ENCODE measurements at regions not wholly inside any gene's neighbourhood (a gene's known extent, or its start where the extent isn't known, plus 50 kb on each side); places are given as distances from the start of the nearest gene placed in this dataset.
A peak's percentile ranks its signal among the peaks of the same experiment; 100 is the strongest.

DNA sequence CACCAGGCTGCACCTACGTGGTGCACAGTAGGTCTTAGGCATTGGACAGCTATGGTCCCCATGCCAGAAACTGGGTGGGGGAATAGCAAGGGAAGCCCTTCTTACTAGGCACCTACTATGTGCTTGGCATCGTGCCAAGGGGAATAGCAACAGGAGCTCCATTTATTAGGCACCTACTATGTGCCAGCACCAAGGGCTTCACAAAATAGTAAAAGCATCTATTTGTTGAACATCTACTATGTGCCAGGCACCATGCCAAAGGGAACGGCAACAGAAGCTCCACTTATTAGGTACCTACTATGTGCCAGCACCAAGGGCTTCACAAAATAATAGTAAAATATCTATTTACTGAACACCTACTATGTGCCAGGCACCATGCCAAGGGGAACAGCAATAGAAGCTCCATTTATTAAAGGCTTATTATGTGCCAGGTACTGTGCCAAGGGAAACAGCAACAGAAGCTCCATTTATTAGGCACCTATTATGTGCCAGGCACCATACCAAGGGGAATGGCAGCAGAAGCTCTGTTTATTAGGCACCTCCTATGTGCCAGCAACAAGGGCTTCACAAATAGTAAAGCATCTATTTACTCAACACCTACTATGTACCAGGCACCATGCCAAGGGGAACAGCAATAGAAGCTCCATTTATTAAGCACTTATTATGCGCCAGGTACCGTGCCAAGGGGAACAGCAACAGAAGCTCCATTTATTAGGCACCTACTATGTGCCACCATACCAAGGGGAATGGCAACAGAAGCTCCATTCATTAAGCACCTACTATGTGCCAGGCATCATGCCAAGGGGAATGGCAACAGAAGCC, 108.5 kb downstream of the PTPRS start:
- Histone ChIP-seq H3K9me3 (ENCODE audit: low read depth) (no peaks in the 10 kb centered on the region), H3K36me3 (peaks cover 3% of the 10 kb centered on the region), H3K27ac (no peak overlapping the region), H3K4me1 (ENCODE audit: low read depth) (no peaks in the 10 kb centered on the region), H3K27me3 (no peaks in the 10 kb centered on the region), H3K4me3 (no peak overlapping the region)
- peak in 1 of 2 donors; percentile 38 for DNase-seq (ENCODE audit: low read depth in 1 of 2, low spot score in 1 of 2)
- TF ChIP-seq CTCF (IDR thresholded peaks at IDR 0.05; ENCODE audit: low read depth, low read length) = no peak

DNA sequence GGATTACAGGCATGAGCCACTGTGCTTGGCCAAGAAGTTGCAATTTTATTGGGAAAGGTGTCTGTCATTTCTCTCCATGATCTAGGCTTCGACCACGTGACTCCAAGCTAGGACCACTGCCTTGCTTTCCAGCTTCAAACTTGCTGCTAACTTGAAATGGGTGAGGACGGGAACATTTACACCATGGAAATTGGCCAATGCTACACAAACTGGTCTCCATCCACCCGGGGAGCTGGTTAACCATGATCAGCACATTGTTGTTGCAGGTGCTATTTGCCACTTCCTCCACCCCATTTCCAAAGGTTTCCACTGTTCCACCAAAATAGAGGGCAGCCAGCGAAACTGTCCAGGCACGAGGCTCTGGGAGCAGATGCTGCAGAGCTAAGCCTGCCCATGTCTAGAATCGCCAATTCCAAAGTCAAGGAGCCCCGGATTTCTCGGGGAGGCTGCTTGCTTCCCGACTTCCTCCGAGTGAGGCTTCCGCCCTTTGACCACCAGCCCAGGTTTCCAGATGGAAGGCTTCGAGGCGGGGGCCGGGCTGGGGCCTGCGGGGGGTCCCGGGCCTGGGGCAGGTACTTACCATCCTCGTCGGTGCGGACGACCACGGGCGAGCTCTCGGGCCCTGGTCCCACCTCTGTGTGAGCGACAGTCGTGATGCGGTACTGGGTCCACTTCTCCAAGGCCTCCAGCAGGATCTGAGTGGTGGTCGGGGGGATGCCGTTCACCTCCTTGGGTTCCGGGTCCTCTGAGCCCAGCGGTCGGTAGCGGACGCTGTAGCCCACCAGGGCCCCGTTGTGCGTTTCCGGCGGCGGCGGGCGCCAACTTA, 109.7 kb downstream of the PTPRS start:
- no peak for TF ChIP-seq CTCF (IDR thresholded peaks at IDR 0.05; ENCODE audit: low read depth, low read length)
- H3K9me3 ChIP-seq (ENCODE audit: low read depth) = no peaks in the 10 kb centered on the region
- H3K4me3 ChIP-seq = no peak overlapping the region
- no peak for DNase-seq (ENCODE audit: low read depth in 1 of 2, low spot score in 1 of 2)
- no peak overlapping the region for H3K27ac ChIP-seq
- peaks cover 3% of the 10 kb centered on the region for H3K36me3 ChIP-seq
- H3K4me1 ChIP-seq (ENCODE audit: low read depth) = no peaks in the 10 kb centered on the region
- H3K27me3 ChIP-seq = no peaks in the 10 kb centered on the region

- Histone ChIP-seq H3K9me3 (ENCODE audit: low read depth) (no peaks in the 10 kb centered on the region), H3K4me3 (no peak overlapping the region), H3K36me3 (peaks cover 5% of the 10 kb centered on the region), H3K27me3 (no peaks in the 10 kb centered on the region), H3K4me1 (ENCODE audit: low read depth) (no peaks in the 10 kb centered on the region), H3K27ac (no peak overlapping the region)
- DNase-seq (ENCODE audit: low read depth in 1 of 2, low spot score in 1 of 2) = no peak
- no peak for TF ChIP-seq CTCF (IDR thresholded peaks at IDR 0.05; ENCODE audit: low read depth, low read length)
Measured at GRCh38 chr19:5229778-5230335, 110.8 kb downstream of the PTPRS start.

- no peak for TF ChIP-seq CTCF (IDR thresholded peaks at IDR 0.05; ENCODE audit: low read depth, low read length)
- Histone ChIP-seq H3K4me3 (no peak overlapping the region), H3K4me1 (ENCODE audit: low read depth) (no peaks in the 10 kb centered on the region), H3K36me3 (peaks cover 5% of the 10 kb centered on the region), H3K27ac (no peak overlapping the region), H3K27me3 (no peaks in the 10 kb centered on the region), H3K9me3 (ENCODE audit: low read depth) (no peaks in the 10 kb centered on the region)
- peak in 1 of 2 donors; percentile 43 for DNase-seq (ENCODE audit: low read depth in 1 of 2, low spot score in 1 of 2)
Measured at GRCh38 chr19:5228932-5229777, 111.5 kb downstream of the PTPRS start.

- no peaks in the 10 kb centered on the region for H3K4me1 ChIP-seq (ENCODE audit: low read depth)
Measured at GRCh38 chr19:5228490-5228889, 112.1 kb downstream of the PTPRS start.

More at GRCh38 chr19:5228490-5228889, 112.1 kb downstream of the PTPRS start:
- Histone ChIP-seq H3K9me3 (ENCODE audit: low read depth) (no peaks in the 10 kb centered on the region), H3K27me3 (no peaks in the 10 kb centered on the region), H3K27ac (no peak overlapping the region), H3K4me3 (no peak overlapping the region), H3K36me3 (peaks cover 5% of the 10 kb centered on the region)
- DNase-seq (ENCODE audit: low read depth in 1 of 2, low spot score in 1 of 2) = no peak
- TF ChIP-seq CTCF (IDR thresholded peaks at IDR 0.05; ENCODE audit: low read depth, low read length) = no peak
